IMR-90 (cell line): ENCODE measurements at regions not wholly inside any gene's neighbourhood (a gene's known extent, or its start where the extent isn't known, plus 50 kb on each side); places are given as distances from the start of the nearest gene placed in this dataset.

Experiments
- CTCF ChIP-seq: conservative IDR thresholded peaks from 2 replicates; pipeline ENCODE4 v1.5.1; 2012; ENCODE audit warnings: mild to moderate bottlenecking, low read depth, low read length, improper control_type of control experiment
- ELK1 ChIP-seq: fragments of 150-350 bp; IDR thresholded peaks from 2 replicates; pipeline ENCODE4 v1.6.1; 2016; ENCODE audit warnings: low read depth, mild to moderate bottlenecking, low read length, moderate library complexity, borderline replicate concordance
- MXI1 ChIP-seq: IDR thresholded peaks from 2 replicates; pipeline ENCODE4 v1.6.1; 2012; ENCODE audit warnings: low read depth, mild to moderate bottlenecking, low read length, moderate library complexity, borderline replicate concordance
- POLR2A ChIP-seq: IDR thresholded peaks from 2 replicates; pipeline ENCODE4 v1.6.1; 2012; ENCODE audit warnings: mild to moderate bottlenecking, low read depth, low read length
- RAD21 ChIP-seq: IDR thresholded peaks from 2 replicates; pipeline ENCODE4 v1.6.1; 2012; ENCODE audit warnings: low read length, improper control_type of control experiment
- RFX5 ChIP-seq: IDR thresholded peaks from 2 replicates; pipeline ENCODE4 v1.8.0; 2012; ENCODE audit warnings: low read depth, mild to moderate bottlenecking, low read length, moderate library complexity
- TF ChIP-seq, protein P1 (sequence below): fragments of 150-350 bp; IDR thresholded peaks from 2 replicates; pipeline ENCODE4 v1.6.1; 2017; ENCODE audit warnings: mild to moderate bottlenecking, antibody characterized with exemption, low read length, low read depth

- no peak for TF ChIP-seq CTCF
- no peak for TF ChIP-seq ELK1
- no peak for TF ChIP-seq POLR2A
- TF ChIP-seq MXI1: no peak
- no peak for TF ChIP-seq RAD21
- TF ChIP-seq, protein P1, sequence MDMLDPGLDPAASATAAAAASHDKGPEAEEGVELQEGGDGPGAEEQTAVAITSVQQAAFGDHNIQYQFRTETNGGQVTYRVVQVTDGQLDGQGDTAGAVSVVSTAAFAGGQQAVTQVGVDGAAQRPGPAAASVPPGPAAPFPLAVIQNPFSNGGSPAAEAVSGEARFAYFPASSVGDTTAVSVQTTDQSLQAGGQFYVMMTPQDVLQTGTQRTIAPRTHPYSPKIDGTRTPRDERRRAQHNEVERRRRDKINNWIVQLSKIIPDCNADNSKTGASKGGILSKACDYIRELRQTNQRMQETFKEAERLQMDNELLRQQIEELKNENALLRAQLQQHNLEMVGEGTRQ: no peak
- TF ChIP-seq RFX5: no peak
These were observed 126.9 kb upstream of the TAPT1 start for GRCh38 chr4:16353165-16353564.
